ENCODE measurements at regions not wholly inside any gene's neighbourhood (a gene's known extent, or its start where the extent isn't known, plus 50 kb on each side); places are given as distances from the start of the nearest gene placed in this dataset.
A peak's percentile ranks its signal among the peaks of the same experiment; 100 is the strongest.
"Not testable (repeated sequence)": the region's sequence is repeated elsewhere in the genome, so short reads cannot be mapped to it uniquely, and the experiment has no call there.

- DNase-seq, result no peak
These were observed 263.8 kb upstream of the IGFBP7 start for GRCh38 chr4:57373991-57374390.

GRCh38 chr4:57371671-57372070, 261.5 kb upstream of the IGFBP7 start:
- DNase-seq, result no peak

GRCh38 chr4:57370691-57371090, 260.5 kb upstream of the IGFBP7 start:
- no peak for DNase-seq

GRCh38 chr4:57369446-57369845, 259.3 kb upstream of the IGFBP7 start:
- DNase-seq, result no peak

GRCh38 chr4:57364255-57364654, 254.1 kb upstream of the IGFBP7 start:
- no peak for DNase-seq

- DNase-seq, result no peak
These were observed 253.2 kb upstream of the IGFBP7 start for GRCh38 chr4:57363346-57363745.

- no peak for DNase-seq
These were observed 250.5 kb upstream of the IGFBP7 start for GRCh38 chr4:57360681-57361080.

GRCh38 chr4:57355101-57355665, 245.0 kb upstream of the IGFBP7 start:
- DNase-seq, result no peak

- DNase-seq, result no peak
These were observed 241.5 kb upstream of the IGFBP7 start for GRCh38 chr4:57351731-57352130.

- no peak for DNase-seq
These were observed 234.1 kb upstream of the IGFBP7 start for GRCh38 chr4:57344296-57344695.

GRCh38 chr4:57342411-57342810, 232.2 kb upstream of the IGFBP7 start:
- DNase-seq, result peak; percentile 15

- not testable (repeated sequence) for DNase-seq
These were observed 228.7 kb upstream of the IGFBP7 start for GRCh38 chr4:57338861-57339260.

- DNase-seq, result no peak
These were observed 223.5 kb upstream of the IGFBP7 start for GRCh38 chr4:57333684-57334083.

GRCh38 chr4:57331959-57332358, 221.8 kb upstream of the IGFBP7 start:
- DNase-seq, result no peak

- no peak for DNase-seq
These were observed 219.1 kb upstream of the IGFBP7 start for GRCh38 chr4:57329279-57329678.

GRCh38 chr4:57324673-57325307, 214.6 kb upstream of the IGFBP7 start:
- no peak for DNase-seq

- no peak for DNase-seq
These were observed 210.7 kb upstream of the IGFBP7 start for GRCh38 chr4:57320849-57321248.

GRCh38 chr4:57320217-57320616, 210.0 kb upstream of the IGFBP7 start:
- DNase-seq, result no peak

GRCh38 chr4:57318703-57319102, 208.5 kb upstream of the IGFBP7 start:
- DNase-seq, result no peak

- no peak for DNase-seq
These were observed 204.5 kb upstream of the IGFBP7 start for GRCh38 chr4:57314636-57315035.

GRCh38 chr4:57312296-57312695, 202.1 kb upstream of the IGFBP7 start:
- no peak for DNase-seq

GRCh38 chr4:57309658-57310057, 199.5 kb upstream of the IGFBP7 start:
- no peak for DNase-seq

- DNase-seq, result no peak
These were observed 198.1 kb upstream of the IGFBP7 start for GRCh38 chr4:57308301-57308700.

GRCh38 chr4:57305836-57306235, 195.7 kb upstream of the IGFBP7 start:
- no peak for DNase-seq
